Stimulated activated CD4-positive, alpha-beta T cell treated with anti-CD3 and anti-CD28 coated beads, TNF-alpha, amount 100 ng/mL, for 24 hours (primary cell): ENCODE measurements at regions not wholly inside any gene's neighbourhood (a gene's known extent, or its start where the extent isn't known, plus 50 kb on each side); places are given as distances from the start of the nearest gene placed in this dataset.
A peak's percentile ranks its signal among the peaks of the same experiment; 100 is the strongest.

ENCODE experiments used
- DNase-seq, 3 experiments: peaks; one replicate each; pipeline ENCODE4 v3.0.0-alpha.2; 2020; ENCODE audit warnings: low read depth in 3 of 3

DNA sequence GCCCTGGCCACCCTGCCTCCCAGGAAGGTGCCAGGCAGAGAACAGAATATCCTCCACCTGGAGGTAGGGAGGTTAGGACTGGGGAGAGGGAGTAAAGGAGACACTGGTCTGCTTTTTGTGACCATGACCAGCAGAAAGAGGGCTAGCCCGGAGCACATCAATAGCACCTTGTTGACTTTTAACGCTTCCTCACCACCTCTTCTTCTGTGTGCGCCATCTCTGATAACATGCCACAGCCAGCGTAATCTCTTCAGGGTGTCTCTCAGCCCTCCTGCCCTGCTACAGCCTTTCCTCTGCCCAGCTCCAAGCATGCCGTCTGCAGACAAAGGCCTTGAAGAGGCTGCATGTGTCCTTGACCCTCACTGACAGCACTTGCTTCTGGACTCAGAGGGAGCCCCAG is 50.9 kb upstream of the GJA5 start:
- no peak for DNase-seq

- no peak for DNase-seq
Observed at GRCh38 chr1:147811751-147812150, 51.3 kb upstream of the GJA5 start.

DNA sequence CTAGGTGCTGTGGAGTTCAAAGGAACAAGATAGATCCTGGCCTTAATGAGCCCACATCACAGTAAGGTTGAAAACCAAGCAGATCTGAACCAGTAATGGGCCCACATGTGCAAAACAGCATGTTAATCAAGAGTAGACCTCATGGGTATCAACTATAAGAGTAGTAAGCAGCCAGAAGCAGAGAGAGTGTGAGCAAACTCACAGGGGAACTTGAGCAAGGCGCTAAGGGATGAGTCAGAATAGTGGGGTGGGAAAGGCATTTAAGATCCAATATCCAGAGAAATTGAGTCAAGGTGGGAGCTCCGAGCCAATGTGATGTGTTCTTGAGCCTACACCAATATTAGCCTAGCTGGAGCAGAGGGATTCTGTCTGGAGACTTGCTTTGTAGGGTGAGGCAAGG is 52.4 kb upstream of the GJA5 start:
- DNase-seq = no peak

GRCh38 chr1:147815503-147815902 is 55.1 kb upstream of the GJA5 start:
- no peak for DNase-seq

DNA sequence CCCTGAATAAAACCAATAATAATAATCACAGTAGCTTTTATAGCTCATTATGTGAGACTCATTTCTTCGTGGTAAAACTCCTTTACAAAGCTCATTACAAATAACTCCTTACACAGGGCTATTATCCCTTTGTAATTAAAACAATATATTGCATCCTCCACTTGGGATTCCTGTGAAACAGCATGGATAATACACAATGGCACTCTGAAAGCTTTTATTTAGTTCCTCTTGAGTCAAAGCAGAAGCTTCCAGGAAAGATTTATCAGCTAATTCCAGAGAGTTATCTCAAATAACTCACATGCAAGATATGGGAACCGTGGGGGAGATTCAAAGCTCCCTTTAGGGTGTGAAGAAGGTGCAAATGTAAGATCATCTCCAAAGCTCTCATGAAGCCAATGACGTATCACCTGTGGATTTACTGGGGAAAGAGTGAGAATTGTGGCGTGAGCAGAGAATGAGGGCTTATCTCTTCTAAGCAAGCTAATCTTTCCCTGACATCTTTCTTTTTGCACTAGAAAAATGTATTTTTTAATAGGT is 60.4 kb upstream of the GJA5 start:
- DNase-seq = no peak

DNA sequence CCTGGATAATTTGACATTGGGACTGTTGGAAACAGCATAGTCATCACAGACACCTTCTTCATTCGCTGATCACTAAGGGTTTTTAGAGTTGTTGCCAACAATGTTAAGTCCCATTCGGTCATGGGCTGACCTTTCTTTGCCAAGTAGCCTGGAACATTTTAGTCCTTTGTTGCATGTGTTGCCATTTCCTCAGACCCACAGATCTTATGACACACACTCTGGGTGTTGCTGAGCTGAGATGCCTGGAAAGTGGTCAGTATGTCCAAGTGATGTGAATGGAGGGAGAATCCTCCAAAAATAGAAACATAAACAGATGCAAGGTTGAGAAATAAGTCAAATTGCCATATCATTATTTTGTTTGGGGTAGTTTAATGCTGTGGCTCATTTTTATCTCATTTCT is 61.5 kb upstream of the GJA5 start:
- no peak for DNase-seq

GRCh38 chr1:147822292-147822691 is 61.9 kb upstream of the GJA5 start:
- no peak for DNase-seq

GRCh38 chr1:147824001-147824400 is 63.6 kb upstream of the GJA5 start:
- DNase-seq = no peak

GRCh38 chr1:147824798-147825197 is 64.4 kb upstream of the GJA5 start:
- no peak for DNase-seq

DNA sequence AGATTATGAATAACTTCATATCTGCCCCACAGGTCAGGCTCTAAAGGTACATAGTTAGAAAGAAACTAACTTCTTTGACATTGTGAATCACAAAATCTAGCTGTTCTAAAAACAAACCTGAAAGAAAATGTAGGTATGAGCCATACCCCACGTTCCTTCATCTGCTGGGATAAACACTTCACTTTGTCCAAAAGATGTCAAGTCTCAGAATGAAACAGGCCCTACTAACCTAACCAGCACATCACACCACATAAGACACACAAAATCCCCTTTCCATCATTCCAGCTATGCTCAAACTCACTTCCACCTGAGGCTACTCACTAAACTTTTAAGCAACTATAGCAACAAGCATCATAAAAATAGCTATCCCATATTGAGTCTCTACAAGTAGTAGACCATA is 65.2 kb upstream of the GJA5 start:
- DNase-seq = no peak

DNA sequence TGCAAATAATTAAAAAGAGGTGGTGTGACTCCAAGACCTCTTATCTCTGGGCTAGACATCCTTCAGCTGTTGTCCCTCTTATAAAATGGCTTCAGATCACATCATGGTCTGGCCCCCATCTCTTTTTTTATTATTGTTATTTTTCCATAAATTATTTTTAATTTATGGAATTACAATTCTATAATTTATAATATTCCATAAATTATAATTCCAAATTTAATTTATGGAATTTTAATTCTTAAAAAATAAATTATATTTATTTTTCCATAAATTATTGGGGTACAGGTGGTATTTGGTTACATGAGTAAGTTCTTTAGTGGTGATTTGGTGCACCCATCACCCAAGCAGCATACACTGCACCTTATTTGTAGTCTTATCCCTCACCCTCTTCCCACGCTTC is 65.9 kb upstream of the GJA5 start:
- no peak for DNase-seq

- no peak for DNase-seq
Observed at GRCh38 chr1:147833231-147833860, 69.2 kb upstream of the GJA8 start.

- no peak for DNase-seq
Observed at GRCh38 chr1:147834181-147834580, 68.4 kb upstream of the GJA8 start.

GRCh38 chr1:147834810-147835209 is 67.8 kb upstream of the GJA8 start:
- no peak for DNase-seq

GRCh38 chr1:147837129-147837963 is 65.2 kb upstream of the GJA8 start:
- no peak for DNase-seq

GRCh38 chr1:147837964-147838292 is 64.7 kb upstream of the GJA8 start:
- no peak for DNase-seq

DNA sequence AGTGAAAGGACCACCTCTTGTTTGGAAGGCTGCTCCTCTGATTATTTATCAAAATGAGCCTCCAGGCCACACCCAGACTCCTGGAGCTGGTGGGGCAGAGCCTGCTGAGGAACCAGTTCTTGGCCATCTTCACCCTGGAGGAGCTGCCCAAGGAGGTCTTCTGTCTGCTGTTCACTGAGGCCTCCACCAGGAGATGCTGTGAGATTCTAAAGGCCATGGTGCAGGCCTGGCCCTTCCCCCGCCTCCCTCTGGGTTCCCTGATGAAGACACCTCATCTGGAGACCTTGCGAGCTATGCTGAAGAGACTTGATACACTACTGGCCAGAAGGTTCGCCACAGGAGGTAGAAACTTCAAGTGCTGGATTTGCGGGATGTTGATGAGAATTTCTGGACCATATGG is 61.7 kb upstream of the GJA8 start:
- peak in 1 of 3 experiments; percentile 5 for DNase-seq

- no peak for DNase-seq
Observed at GRCh38 chr1:147842578-147842977, 60.0 kb upstream of the GJA8 start.

DNA sequence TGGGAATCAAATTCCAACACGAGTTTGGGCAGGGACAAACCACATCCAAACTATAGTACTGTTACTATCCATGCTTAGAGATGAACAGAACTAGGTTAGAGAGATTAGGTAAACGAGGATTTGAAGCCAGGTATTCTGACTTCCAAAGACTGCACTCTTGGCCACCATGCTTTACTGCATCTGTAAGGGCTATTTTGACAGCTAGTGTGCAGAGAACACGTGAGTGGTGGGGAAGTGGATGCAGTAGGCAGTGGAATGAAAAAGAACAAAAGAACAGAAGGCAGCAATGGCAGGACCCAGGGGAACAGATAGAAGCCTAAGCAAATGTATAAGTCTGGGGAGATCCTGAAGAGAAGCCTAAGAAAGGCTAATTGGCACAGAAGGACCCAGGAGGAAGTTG is 59.1 kb upstream of the GJA8 start:
- DNase-seq = no peak

GRCh38 chr1:147847831-147848230 is 54.8 kb upstream of the GJA8 start:
- DNase-seq = no peak

DNA sequence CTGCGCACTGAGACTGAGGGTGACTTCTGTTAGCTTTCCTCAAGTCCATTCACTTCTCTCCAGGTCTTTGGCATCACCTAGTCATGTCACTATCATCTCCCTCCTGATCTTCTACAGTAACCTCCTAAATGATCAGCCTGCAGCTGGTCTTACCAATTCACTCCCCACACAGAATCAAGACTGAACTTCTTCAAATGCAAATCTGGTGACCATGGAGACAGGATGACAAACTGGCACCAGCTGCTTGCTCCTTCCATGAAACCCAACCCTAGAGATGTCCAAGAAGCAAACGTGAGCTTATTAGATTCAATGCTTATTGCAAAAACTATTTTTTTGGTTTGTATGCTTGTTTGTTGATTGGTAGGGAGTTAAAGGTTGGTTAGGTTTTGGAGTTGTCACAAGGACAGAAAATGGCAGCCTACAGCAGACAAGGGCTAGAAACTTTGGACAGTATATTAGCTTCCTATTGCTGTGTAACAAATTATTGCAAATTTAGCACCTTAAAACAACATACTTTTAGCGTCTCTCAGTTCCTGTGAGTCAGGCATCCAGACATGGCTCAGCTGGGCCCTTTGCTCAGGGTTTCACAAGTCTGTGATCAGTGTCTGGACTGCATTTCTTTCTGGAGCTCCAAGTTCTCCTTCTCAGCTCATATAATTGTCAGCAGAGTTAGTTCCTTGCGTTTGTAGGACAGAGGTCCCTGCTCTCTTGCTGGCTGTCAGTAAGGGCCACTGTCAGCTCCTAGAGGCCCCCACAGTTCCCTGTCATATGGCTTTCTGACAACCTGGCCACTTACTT is 53.3 kb upstream of the GJA8 start:
- no peak for DNase-seq

DNA sequence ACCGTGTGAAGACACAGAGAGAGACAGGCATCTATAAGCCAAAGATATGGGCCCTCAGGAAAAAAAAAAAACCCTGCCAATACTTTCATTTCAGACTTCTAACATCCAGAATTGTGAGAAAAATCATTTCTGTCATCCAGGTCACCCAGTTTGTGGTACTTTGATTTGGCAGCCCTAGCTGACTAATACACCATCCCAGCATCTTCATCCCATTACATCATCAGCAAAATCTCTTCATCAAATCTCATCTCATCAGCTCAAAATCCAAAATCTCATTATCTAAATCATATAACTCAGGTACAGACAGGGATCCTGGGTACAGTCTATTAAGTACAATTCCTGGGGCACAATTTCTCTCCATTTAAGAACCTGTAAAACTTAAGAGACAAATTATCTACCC is 51.9 kb upstream of the GJA8 start:
- DNase-seq = no peak

- DNase-seq = no peak
Observed at GRCh38 chr1:147851149-147851548, 51.4 kb upstream of the GJA8 start.
